PC-3 (cell line): ENCODE measurements at regions not wholly inside any gene's neighbourhood (a gene's known extent, or its start where the extent isn't known, plus 50 kb on each side); places are given as distances from the start of the nearest gene placed in this dataset.

Source experiments
- ATAC-seq: fragments of 200-7000 bp; cut with Tn5 transposase; 2 replicates; pipeline ENCODE4 v1.9.1; 2020; ENCODE audit warnings: mild to moderate bottlenecking, moderate library complexity
- BruUV-seq: library from RNA; stranded (reverse); fragments of 400-500 nt; replicated peaks from 2 replicates; lab custom pipeline; 2021; lab: Mats Ljungman, UMichigan
- CTCF ChIA-PET: fragments of 300-600 bp; sonication (Branson Sonifier 250); formaldehyde crosslinking; loops from one replicate; lab custom pipeline; 2022; ENCODE audit warnings: antibody characterized with exemption; lab: Charles Lee
- POLR2A ChIA-PET: fragments of 300-600 bp; sonication (Branson Sonifier 250); formaldehyde crosslinking; loops from one replicate; lab custom pipeline; 2022; ENCODE audit warnings: antibody characterized with exemption; ENCODE audit not compliant: unreplicated experiment; lab: Charles Lee
- DNase-seq: peaks from one replicate; pipeline ENCODE4 v3.0.0-alpha.2; 2015
- H2AFZ ChIP-seq: fragments of 300-600 bp; sonication (generic); 2 replicates; pipeline ENCODE4 v1.6.0; 2016; ENCODE audit warnings: antibody characterized with exemption, low read length
- H3F3A ChIP-seq: fragments of 300-600 bp; sonication (generic); one replicate; pipeline ENCODE4 v1.6.0; 2017; ENCODE audit warnings: antibody characterized with exemption, low read length, control low read depth, mild to moderate bottlenecking; ENCODE audit not compliant: unreplicated experiment
- H3K27ac ChIP-seq: fragments of 300-600 bp; sonication (generic); 2 replicates; pipeline ENCODE4 v1.5.1; 2016; ENCODE audit warnings: mild to moderate bottlenecking, low read length
- H3K27me3 ChIP-seq: fragments of 300-600 bp; sonication (generic); 2 replicates; pipeline ENCODE4 v1.6.1; 2016; ENCODE audit warnings: low read length, mixed read lengths
- H3K36me3 ChIP-seq: fragments of 300-600 bp; sonication (generic); 2 replicates; pipeline ENCODE4 v1.6.1; 2016; ENCODE audit warnings: low read depth, mixed run types, low read length, mixed read lengths
- H3K4me1 ChIP-seq: fragments of 300-600 bp; sonication (generic); 2 replicates; pipeline ENCODE4 v1.5.1; 2016; ENCODE audit warnings: low read length; ENCODE audit not compliant: insufficient read depth
- H3K4me2 ChIP-seq: fragments of 300-600 bp; sonication (generic); 2 replicates; pipeline ENCODE4 v1.6.0; 2016; ENCODE audit warnings: low read length
- H3K4me3 ChIP-seq: fragments of 300-600 bp; sonication (generic); 2 replicates; pipeline ENCODE4 v1.5.1; 2016; ENCODE audit warnings: mild to moderate bottlenecking, low read length, mixed read lengths
- H3K79me2 ChIP-seq: fragments of 300-600 bp; sonication (generic); 2 replicates; pipeline ENCODE4 v1.6.1; 2017; ENCODE audit warnings: low read length, mixed read lengths
- H3K9ac ChIP-seq: fragments of 300-600 bp; sonication (generic); 2 replicates; pipeline ENCODE4 v1.6.0; 2016; ENCODE audit warnings: mild to moderate bottlenecking, low read length
- H3K9me2 ChIP-seq: fragments of 300-600 bp; sonication (generic); replicated peaks from 2 replicates; pipeline ENCODE4 v1.6.1; 2016; ENCODE audit warnings: mixed run types, low read length, mixed read lengths
- H3K9me3 ChIP-seq: fragments of 300-600 bp; sonication (generic); 2 replicates; pipeline ENCODE4 v1.6.1; 2016; ENCODE audit warnings: low read length, mixed read lengths
- H4K20me1 ChIP-seq: fragments of 300-600 bp; sonication (generic); 2 replicates; pipeline ENCODE4 v1.6.1; 2016; ENCODE audit warnings: low read length, mixed read lengths
- EZH2 ChIP-seq: fragments of 300-600 bp; sonication (generic); IDR thresholded peaks from one replicate; pipeline ENCODE4 v1.6.1; 2017; ENCODE audit warnings: antibody characterized with exemption, mild to moderate bottlenecking, low read length; ENCODE audit not compliant: unreplicated experiment
- EZH2phosphoT487 ChIP-seq: fragments of 300-600 bp; sonication (generic); IDR thresholded peaks from 2 replicates; pipeline ENCODE4 v1.6.1; 2018; ENCODE audit warnings: mild to moderate bottlenecking, antibody characterized with exemption, low read length, borderline replicate concordance
- intact Hi-C: fragments of 100-400 bp; cut with micrococcal nuclease; formaldehyde crosslinking; loops from 2 replicates; pipeline ENCODE4 v1.9.0; 2023
- TF ChIP-seq, protein P1 (sequence below): fragments of 300-600 bp; sonication (generic); conservative IDR thresholded peaks from 2 replicates; pipeline ENCODE4 v1.5.1; 2017; ENCODE audit warnings: antibody characterized with exemption, low read depth, mild to moderate bottlenecking, low read length

DNA sequence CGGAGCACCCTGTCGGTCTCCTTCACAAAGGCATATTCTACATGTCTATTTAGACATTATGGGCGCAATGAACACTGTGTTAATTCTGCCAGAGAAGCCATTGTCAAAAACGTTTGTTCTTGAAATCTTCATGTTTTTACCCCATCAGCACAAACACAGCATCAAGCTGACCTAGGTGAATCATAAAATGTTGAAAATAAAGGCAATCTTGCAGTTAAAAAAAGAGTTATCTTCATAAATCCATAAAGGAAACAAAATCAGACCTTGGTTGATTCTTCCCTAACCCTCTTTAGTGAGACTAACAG, 154.9 kb downstream of the DIO2 start:
- no peak for ATAC-seq
- intact Hi-C loops, result loop anchor here (1.0 to 10.0 kb wide), 10 partner anchors 156 to 1092 kb away; no protein-coding TSS in a partner anchor
- DNase-seq, result no peak
- Histone ChIP-seq H3K9me2 (no peaks in the 10 kb centered on the region), H3K27me3 (no peaks in the 10 kb centered on the region), H3K36me3 (no peaks in the 10 kb centered on the region), H3K79me2 (no peaks in the 10 kb centered on the region), H3F3A (peaks cover 5% of the 10 kb centered on the region), H3K9me3 (no peaks in the 10 kb centered on the region), H3K27ac (no peak overlapping the region), H2AFZ (no peak overlapping the region), H4K20me1 (no peaks in the 10 kb centered on the region), H3K4me3 (no peak overlapping the region), H3K4me1 (peaks cover 35% of the 10 kb centered on the region), H3K4me2 (no peak overlapping the region), H3K9ac (no peak overlapping the region)
- ChIA-PET POLR2A (no interaction called here), CTCF (interaction anchor here (0.7 to 1.4 kb wide), 6 partner anchors 17 to 793 kb away, joined by 3 to 10 read pairs (median 3); no protein-coding TSS in a partner anchor)
- BruUV-seq, result no TSS peak
- no peak for TF ChIP-seq EZH2
- TF ChIP-seq, protein P1, sequence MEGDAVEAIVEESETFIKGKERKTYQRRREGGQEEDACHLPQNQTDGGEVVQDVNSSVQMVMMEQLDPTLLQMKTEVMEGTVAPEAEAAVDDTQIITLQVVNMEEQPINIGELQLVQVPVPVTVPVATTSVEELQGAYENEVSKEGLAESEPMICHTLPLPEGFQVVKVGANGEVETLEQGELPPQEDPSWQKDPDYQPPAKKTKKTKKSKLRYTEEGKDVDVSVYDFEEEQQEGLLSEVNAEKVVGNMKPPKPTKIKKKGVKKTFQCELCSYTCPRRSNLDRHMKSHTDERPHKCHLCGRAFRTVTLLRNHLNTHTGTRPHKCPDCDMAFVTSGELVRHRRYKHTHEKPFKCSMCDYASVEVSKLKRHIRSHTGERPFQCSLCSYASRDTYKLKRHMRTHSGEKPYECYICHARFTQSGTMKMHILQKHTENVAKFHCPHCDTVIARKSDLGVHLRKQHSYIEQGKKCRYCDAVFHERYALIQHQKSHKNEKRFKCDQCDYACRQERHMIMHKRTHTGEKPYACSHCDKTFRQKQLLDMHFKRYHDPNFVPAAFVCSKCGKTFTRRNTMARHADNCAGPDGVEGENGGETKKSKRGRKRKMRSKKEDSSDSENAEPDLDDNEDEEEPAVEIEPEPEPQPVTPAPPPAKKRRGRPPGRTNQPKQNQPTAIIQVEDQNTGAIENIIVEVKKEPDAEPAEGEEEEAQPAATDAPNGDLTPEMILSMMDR, result peak; percentile 13; the same call in 1 of the 2 replicates
- no peak for TF ChIP-seq EZH2phosphoT487

DNA sequence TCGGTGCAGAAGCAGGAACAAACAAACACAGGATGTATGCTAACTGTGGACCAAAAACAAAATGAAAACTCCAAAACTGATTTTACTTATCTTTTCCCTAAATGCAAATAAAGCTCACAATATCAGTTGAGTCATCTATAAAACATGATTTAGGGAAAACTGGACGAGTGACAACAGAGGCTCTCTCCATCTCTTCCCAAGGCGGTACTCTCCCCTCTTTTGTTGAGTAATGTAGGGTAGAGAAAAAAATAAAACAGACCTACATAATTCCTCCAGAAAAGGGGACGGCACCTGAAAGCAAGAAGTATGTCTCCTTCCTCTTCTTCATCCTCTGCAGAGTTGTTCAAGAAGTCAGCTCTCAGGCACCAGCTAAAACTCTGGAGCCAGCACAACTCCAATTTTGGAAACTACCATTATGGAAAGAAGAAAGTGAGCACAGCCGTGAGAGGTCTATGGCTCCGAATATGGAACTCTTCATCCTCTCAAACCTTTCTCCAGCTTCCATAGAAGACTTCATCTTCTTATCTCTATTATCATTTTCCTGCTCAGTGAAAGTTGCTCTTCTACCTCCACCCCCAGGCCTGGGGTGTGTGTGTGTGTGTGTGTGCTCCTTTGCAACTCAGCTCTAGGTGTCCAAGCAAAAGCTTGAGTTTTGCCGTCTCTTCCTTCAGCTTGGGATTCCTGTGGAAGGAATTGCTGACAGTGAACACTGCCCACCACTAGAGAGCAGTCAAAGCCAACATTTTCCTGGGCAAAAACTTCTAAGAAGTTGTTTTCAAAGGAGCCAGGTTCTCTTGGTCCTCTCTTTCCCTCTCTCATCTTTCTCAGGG, 155.4 kb downstream of the DIO2 start:
- peak; percentile 84 for DNase-seq
- BruUV-seq, result no TSS peak
- Histone ChIP-seq H3K4me1 (peaks cover 35% of the 10 kb centered on the region), H3K9me3 (no peaks in the 10 kb centered on the region), H3K79me2 (no peaks in the 10 kb centered on the region), H3K36me3 (no peaks in the 10 kb centered on the region), H2AFZ (peak overlapping the region; percentile 33), H3K9ac (no peak overlapping the region), H3K9me2 (no peaks in the 10 kb centered on the region), H4K20me1 (no peaks in the 10 kb centered on the region), H3K4me2 (peak overlapping the region; percentile 15), H3F3A (peaks cover 5% of the 10 kb centered on the region), H3K4me3 (0 out of 2 replicates have a peak overlapping the region, but pooled peaks have one; percentile 2), H3K27ac (peak overlapping the region; percentile 14; the same call in 1 of the 2 replicates), H3K27me3 (no peaks in the 10 kb centered on the region)
- TF ChIP-seq, protein P1, result peak; percentile 89
- TF ChIP-seq EZH2phosphoT487, result no peak
- peak; percentile 62 for ATAC-seq
- ChIA-PET POLR2A (no interaction called here), CTCF (interaction anchor here (0.5 to 1.4 kb wide), 9 partner anchors 16 to 794 kb away, joined by 3 to 10 read pairs (median 3); no protein-coding TSS in a partner anchor)
- intact Hi-C loops, result loop anchor here (1.0 to 10.0 kb wide), 10 partner anchors 157 to 1091 kb away; no protein-coding TSS in a partner anchor

DNA sequence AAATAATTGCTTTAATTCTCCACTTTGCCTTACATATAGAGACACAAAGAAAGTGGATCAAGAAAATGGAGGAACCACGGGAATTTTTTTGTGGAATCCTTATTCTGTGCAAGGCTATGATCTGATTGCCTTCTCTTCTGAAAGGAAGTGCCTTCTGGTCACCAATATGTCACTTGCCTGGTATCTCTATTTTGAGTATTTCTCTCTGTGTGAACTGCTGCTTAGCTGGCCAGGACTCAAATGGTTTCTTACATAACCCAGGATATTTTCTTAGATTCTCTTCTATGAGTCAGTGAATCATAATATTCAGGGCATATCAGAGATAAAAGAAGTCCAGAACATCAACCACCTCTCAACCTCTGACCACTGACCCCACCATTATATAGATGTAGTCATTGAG, 156.1 kb downstream of the DIO2 start:
- Histone ChIP-seq H3K4me3 (no peak overlapping the region), H3K79me2 (no peaks in the 10 kb centered on the region), H3K9me2 (no peaks in the 10 kb centered on the region), H3F3A (peaks cover 5% of the 10 kb centered on the region), H3K4me1 (peaks cover 35% of the 10 kb centered on the region), H4K20me1 (no peaks in the 10 kb centered on the region), H3K4me2 (peak overlapping the region; percentile 15), H3K36me3 (no peaks in the 10 kb centered on the region), H3K27ac (0 out of 2 replicates have a peak overlapping the region, but pooled peaks have one; percentile 14), H3K9ac (no peak overlapping the region), H3K9me3 (no peaks in the 10 kb centered on the region), H3K27me3 (no peaks in the 10 kb centered on the region), H2AFZ (no peak overlapping the region)
- TF ChIP-seq EZH2, result no peak
- TF ChIP-seq, protein P1, result no peak
- no peak for TF ChIP-seq EZH2phosphoT487
- intact Hi-C loops, result loop anchor here (5.0 to 10.0 kb wide), 2 partner anchors 1043 to 1090 kb away; no protein-coding TSS in a partner anchor
- POLR2A ChIA-PET, result no interaction called here
- peak; percentile 35 for DNase-seq
- no TSS peak for BruUV-seq
- ATAC-seq, result peak; percentile 7
- CTCF ChIA-PET, result no interaction called here
